ENCODE measurements at regions not wholly inside any gene's neighbourhood (a gene's known extent, or its start where the extent isn't known, plus 50 kb on each side); places are given as distances from the start of the nearest gene placed in this dataset.
"Not testable (repeated sequence)": the region's sequence is repeated elsewhere in the genome, so short reads cannot be mapped to it uniquely, and the experiment has no call there.

- no peak for FAIRE-seq
These were observed 83.0 kb upstream of the WAC start for GRCh38 chr10:28449926-28450325.

- no peak for FAIRE-seq
These were observed 79.0 kb upstream of the WAC start for GRCh38 chr10:28453926-28454325.

- no peak for FAIRE-seq
These were observed 75.8 kb upstream of the WAC start for GRCh38 chr10:28457110-28457509.

- FAIRE-seq: not testable (repeated sequence)
These were observed 75.0 kb upstream of the WAC start for GRCh38 chr10:28457873-28458272.

GRCh38 chr10:28459453-28460144 lies 73.3 kb upstream of the WAC start:
- no peak for FAIRE-seq

GRCh38 chr10:28463141-28463540 lies 69.8 kb upstream of the WAC start:
- no peak for FAIRE-seq

- FAIRE-seq: no peak
These were observed 69.1 kb upstream of the WAC start for GRCh38 chr10:28463676-28464395.

GRCh38 chr10:28467615-28468014 lies 65.3 kb upstream of the WAC start:
- FAIRE-seq: no peak

- FAIRE-seq: no peak
These were observed 64.0 kb upstream of the WAC start for GRCh38 chr10:28468707-28469483.

GRCh38 chr10:28470873-28471651 lies 61.9 kb upstream of the WAC start:
- FAIRE-seq: no peak

- no peak for FAIRE-seq
These were observed 61.3 kb upstream of the WAC start for GRCh38 chr10:28471652-28472050.

GRCh38 chr10:28478646-28479045 lies 54.3 kb upstream of the WAC start:
- no peak for FAIRE-seq

- no peak for FAIRE-seq
These were observed 53.5 kb upstream of the WAC start for GRCh38 chr10:28479425-28479865.

- no peak for FAIRE-seq
These were observed 52.8 kb upstream of the WAC start for GRCh38 chr10:28479927-28480627.

GRCh38 chr10:28480628-28480965 lies 52.3 kb upstream of the WAC start:
- no peak for FAIRE-seq

- FAIRE-seq: not testable (repeated sequence)
These were observed 51.6 kb upstream of the WAC start for GRCh38 chr10:28481346-28481745.

GRCh38 chr10:28481968-28482367 lies 51.0 kb upstream of the WAC start:
- FAIRE-seq: no peak
